ENCODE measurements at regions not wholly inside any gene's neighbourhood (a gene's known extent, or its start where the extent isn't known, plus 50 kb on each side); places are given as distances from the start of the nearest gene placed in this dataset.

DNA sequence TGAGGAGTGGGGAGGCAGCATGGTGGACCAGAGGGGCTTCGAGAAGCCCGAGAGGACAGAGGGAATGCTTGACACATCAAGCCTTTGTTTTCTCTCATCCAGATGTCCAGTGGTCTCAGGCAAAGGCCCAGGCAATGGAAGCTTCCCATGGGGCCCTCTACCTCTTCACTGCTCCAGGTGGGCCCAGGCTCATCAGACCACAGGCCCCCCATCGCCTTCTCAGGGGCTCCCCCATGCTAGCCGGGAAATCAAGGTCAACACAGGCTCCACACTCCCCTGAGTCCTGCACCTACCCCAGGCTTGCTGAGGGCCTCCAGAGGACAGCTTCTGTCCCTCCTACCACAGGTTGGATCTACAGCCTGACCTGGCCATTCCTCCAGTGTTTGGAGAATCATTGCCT, 157.5 kb downstream of the CHST1 start:
- TF ChIP-seq, protein P1, sequence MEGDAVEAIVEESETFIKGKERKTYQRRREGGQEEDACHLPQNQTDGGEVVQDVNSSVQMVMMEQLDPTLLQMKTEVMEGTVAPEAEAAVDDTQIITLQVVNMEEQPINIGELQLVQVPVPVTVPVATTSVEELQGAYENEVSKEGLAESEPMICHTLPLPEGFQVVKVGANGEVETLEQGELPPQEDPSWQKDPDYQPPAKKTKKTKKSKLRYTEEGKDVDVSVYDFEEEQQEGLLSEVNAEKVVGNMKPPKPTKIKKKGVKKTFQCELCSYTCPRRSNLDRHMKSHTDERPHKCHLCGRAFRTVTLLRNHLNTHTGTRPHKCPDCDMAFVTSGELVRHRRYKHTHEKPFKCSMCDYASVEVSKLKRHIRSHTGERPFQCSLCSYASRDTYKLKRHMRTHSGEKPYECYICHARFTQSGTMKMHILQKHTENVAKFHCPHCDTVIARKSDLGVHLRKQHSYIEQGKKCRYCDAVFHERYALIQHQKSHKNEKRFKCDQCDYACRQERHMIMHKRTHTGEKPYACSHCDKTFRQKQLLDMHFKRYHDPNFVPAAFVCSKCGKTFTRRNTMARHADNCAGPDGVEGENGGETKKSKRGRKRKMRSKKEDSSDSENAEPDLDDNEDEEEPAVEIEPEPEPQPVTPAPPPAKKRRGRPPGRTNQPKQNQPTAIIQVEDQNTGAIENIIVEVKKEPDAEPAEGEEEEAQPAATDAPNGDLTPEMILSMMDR (conservative IDR thresholded peaks at IDR 0.05; ENCODE audit: low read depth, low read length): no peak
- TF ChIP-seq RCOR1 (IDR thresholded peaks at IDR 0.05; ENCODE audit: insufficient replicate concordance, low read length): no peak
- TF ChIP-seq, protein P2, sequence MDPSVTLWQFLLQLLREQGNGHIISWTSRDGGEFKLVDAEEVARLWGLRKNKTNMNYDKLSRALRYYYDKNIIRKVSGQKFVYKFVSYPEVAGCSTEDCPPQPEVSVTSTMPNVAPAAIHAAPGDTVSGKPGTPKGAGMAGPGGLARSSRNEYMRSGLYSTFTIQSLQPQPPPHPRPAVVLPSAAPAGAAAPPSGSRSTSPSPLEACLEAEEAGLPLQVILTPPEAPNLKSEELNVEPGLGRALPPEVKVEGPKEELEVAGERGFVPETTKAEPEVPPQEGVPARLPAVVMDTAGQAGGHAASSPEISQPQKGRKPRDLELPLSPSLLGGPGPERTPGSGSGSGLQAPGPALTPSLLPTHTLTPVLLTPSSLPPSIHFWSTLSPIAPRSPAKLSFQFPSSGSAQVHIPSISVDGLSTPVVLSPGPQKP (IDR thresholded peaks at IDR 0.05; ENCODE audit: borderline replicate concordance, low read depth, low read length): no peak
- TF ChIP-seq POLR2A (IDR thresholded peaks at IDR 0.05; ENCODE audit: low read depth, low read length): no peak

All from IMR-90 (cell line).